GM19397 (cell line): ENCODE measurements at regions not wholly inside any gene's neighbourhood (a gene's known extent, or its start where the extent isn't known, plus 50 kb on each side); places are given as distances from the start of the nearest gene placed in this dataset.
"Not testable (repeated sequence)": the region's sequence is repeated elsewhere in the genome, so short reads cannot be mapped to it uniquely, and the experiment has no call there.

Experiments
- ATAC-seq: cut with Tn5 transposase; IDR thresholded peaks from one replicate; pipeline ENCODE4 v1.9.1; 2021; ENCODE audit warnings: mild to moderate bottlenecking, moderate library complexity; ENCODE audit not compliant: unreplicated experiment

DNA sequence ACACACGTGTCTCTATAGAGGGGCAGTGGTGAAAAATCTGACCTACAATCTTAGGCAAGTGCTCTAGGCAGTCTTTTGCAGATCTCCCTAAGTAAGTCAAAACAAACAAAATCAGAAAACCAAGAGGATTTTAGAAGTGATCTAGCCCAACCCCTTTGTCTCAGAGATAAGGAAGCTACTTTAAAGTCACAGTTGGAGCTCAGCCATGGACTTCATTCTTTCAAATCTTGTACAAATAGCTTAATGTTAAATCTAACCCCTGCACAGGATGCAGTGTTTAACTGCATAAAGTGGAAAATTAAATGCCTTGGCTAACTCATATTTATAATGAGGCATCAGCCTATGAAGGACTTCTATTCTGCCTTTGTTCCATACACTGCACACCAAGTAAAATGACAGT, 135.1 kb upstream of the RFX3 start:
- ATAC-seq = no peak

DNA sequence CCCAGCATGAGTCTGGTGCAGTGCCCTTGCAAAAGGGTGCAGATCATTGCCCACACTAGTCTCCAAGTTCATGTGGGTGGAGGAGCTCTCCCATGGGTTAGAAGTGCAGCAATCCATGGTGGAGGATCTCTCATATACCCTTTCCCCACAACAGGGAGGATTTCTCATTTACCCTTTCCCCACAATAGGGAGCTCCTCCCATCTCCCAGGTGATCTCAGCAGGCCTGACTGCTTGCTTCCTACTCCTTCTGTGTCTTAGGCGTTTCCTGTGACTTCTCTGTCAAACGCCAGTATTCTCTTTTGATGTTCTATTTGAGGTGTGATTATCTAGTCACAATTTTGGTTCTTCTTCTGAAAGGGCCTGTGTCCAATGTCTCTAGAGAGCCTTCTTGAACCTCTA, 133.8 kb upstream of the RFX3 start:
- ATAC-seq = no peak

DNA sequence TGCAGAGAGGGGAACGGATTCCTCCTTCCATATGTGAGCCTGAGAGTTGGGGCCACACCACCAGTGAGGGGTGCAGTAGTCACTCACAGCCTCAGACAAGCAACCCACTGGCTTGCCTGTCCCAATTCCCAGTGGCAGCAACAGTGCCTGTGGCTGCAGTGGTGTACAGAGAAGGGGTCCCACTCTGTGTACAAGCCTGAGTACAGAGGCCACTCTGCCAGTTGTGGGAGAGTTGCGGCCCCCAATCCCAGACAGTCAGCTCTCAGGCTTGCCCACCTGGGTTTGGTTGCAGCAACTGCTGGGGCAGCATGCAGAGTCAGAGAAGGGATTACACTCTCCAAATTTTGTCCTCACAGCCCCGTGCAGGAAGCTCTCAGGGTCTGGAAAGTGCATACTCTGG, 133.2 kb upstream of the RFX3 start:
- ATAC-seq = no peak

DNA sequence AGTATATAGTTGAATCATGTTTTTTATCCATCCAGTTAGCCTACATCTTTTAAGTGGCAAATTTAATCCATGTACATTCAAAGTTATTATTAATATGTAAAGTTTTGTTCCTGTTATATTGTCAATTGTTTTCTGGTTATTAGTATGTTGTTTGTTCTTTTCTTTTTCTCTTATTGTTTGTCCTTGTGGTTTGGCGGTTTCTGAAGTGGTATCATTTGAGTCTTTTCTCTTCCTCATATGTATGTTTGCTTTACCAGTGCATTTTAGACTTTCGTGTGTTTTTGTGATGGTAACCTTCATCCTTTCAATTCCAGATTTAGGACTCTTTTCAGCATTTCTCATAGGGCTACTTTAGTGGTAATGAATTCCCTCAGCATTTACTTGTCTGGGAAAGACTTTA, 130.4 kb upstream of the RFX3 start:
- no peak for ATAC-seq

DNA sequence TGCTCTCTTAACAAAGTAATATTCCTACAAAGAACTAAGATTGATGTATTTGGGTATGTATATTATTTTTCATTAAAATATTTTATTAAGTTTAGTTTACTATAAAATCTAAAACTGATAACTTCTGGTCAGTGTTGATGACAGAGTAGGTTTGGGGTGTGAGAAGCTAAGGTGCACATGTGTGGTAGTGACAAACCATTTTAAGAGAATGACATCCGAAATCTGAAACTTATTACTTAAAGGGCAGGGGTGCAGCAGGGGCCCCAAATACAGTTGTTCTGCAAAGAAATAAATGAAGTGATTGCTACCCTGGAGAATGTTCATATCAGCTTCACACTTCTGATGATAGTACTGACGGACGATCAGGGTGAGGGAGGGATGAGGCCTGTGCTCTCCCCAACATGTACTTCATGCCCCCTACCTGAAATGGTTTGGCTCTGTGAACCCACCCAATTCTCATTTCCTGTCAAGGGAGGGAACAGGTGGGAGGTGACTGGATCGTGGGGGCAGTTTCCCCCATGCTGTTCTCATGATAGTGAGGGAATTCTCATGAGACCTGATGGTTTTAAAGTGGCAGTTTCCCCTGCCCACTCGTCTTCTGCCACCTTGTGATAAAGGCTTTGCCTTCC, 125.3 kb upstream of the RFX3 start:
- no peak for ATAC-seq

DNA sequence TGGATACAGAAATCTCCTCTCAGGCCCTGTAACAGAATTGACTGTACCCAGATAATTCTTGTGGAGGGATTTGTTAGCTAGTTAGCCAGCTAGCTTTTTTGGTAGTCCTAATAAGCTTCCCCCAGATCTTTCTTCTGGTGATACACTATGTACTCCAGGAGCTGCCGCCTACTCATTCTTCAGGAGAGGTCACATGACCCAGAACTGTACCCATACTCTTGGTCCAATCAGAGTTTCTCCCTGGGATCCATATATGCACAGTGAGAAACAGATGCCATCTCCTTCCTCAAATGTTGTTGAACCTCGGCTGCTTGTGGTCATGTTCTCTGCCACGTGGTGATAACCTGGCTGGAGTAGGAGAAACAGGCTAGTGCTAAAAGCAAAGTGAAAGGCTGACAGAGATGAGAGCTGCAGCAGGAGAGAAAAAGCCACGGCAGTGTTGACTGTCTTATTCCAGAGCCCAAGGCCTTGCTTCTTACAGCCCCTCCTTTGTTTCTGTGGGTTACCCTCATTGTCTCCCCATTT, 123.0 kb upstream of the RFX3 start:
- ATAC-seq = no peak

DNA sequence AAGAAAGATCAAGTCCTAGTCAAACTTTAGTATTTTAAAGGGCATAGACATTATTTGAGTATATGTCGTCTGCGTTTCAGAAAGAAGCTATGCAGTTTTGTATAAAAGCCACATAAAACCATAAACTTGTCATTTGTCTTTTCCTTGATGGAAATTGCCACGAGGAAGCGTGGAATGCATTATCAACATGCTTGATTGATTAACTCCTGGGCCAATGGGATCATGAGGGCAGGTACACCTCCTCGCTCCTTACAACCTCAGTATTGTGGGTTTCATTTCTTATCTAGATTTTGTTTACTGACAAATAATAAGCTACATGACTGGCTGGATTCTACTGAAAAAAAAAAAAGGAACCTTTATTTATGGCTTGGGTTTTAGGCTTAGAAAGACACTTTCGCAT, 122.5 kb upstream of the RFX3 start:
- no peak for ATAC-seq

DNA sequence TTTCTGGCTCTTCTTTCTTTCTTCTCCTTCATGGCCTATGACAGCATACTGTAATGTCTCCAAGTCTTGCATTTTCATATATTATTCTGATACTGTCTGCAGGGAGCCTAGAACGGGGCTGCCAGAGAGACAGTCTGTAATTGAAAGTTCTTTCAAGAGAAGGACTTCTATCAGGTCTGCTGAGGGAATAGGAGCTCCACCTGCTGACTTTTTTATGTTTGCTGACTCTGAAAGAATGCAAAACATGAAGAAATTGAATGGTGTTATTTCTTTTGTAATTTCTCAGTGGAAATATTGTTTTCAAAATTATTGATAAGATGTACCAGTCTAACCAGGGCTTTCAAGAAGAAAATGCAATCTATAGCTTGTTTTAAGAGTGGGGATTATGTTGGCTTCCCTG, 121.9 kb upstream of the RFX3 start:
- ATAC-seq = no peak

DNA sequence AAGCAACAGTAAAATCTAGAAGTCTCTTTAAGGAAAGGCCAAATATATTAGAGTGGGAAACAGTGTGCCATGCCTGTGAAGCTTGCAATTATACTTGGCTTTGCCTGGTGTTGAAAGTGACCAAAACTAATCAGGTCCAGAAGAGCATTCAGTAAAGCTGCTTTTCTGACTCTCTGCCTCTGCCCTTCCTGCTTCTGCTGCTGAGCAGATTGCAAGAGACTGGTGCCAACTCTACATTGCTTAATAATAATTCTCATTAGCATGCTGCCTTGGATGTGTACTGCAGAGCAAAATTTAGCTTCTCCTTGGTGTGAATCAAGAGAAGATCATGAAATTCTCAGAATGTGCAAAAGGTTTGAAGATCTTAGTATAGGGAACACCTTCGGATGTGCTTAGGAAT, 120.4 kb upstream of the RFX3 start:
- ATAC-seq = no peak

DNA sequence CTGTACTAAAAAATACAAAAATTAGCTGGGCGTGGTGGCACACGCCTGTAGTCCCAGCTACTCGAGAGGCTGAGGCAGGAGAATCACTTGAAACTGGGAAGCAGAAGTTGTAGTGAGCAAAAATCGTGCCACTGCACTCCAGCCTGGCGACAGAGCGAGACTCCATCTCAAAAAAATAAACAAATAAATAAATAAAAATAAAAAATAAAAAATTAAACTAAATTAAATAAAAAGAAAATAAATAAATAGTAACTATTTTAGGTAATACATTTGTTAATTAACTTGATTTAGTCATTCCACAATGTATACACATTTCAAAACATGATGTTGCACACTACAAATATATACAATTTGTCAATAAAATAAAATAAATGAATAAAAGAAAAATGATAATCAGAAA, 116.3 kb upstream of the RFX3 start:
- ATAC-seq = not testable (repeated sequence)

DNA sequence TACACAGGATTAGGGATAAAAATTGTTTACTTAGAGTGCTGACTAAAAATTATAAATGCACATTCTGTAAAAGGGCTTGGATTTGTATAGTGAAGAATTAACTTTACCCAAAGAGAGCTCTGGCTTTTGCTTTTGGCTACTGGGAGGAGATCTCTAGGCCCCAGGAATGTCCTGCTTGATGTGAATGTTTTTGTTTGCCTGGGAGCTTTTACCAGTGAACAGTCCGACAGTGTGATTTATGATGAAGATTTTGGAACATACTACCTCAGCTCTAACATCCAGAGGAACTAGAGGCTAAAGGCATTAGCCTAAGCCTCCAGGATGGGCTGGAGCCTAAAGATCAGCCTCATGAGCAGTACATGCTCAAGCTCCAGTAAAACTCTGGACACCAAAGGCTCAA, 103.7 kb upstream of the RFX3 start:
- no peak for ATAC-seq

DNA sequence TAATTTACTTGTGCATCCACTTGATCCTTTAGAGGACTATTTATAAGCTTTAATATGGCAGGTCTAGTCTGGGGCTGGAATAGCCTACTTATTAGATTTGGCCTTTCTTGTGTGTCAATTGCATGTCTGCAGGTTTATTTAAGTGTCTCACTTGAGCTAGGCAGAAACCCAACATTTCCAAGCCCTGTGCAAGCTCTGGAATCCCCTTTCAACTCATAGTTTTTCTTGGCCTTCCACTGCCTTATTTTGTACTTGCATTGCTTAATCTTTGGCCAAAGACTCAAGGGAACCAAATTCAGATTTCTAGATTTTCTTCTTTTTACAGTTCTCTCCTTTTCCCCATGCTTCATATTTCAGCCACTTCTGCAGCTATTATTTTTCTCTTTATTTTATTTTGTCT, 102.4 kb upstream of the RFX3 start:
- no peak for ATAC-seq

DNA sequence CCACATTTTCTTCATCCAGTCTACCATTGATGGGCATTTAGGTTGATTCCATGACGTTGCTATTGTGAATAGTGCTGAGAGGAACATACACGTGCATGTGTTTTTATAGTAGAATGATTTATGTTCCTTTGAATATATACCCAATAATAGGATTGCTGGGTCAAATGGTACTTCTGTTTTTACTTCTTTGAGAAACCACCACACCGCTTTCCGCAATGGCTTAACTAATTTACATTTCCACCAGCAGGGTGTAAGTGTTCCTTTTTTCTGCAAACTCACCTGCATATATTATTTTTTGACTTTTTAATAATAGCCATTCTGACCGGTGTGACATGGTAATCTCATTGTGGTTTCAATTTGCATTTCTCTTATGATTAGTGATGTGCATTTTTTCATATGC, 82.2 kb upstream of the RFX3 start:
- ATAC-seq = peak; percentile 89

DNA sequence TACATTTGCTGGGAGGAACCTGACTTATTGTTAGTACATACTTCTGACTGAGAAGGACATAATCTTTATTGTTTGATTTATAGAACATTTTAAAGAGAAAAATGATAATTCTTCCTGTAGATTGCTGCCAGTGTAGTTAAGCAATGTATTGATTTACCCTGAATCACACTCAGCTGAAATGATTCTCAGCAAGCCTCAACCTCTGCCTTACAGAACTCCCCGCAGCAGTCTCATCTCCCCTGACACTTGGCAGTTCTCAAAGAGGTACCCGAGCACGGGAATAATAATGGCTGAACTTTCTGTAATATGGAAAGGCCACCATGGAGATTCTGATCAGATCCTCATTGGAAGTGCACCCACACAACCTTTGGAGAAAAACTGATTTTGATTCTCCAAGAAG, 74.9 kb upstream of the RFX3 start:
- no peak for ATAC-seq

DNA sequence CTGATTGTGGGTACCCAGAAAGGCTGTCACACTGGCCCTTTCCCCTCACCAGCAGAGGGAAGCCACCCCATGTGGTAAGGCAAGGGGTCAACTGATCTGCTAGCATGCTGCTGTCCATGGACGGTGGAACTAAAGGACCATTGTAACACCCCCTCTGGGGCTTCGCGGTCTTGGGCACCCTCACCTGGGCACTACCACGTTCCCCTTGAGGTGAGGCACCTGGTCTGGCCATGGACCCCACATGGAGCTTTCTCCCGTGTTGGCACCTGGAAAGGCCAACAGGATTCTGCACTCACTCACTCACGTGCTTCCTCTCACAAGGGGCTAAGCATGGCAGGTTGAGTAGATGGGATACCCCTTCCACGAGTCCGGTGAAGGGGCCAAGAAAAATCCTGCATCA, 72.0 kb upstream of the RFX3 start:
- no peak for ATAC-seq

DNA sequence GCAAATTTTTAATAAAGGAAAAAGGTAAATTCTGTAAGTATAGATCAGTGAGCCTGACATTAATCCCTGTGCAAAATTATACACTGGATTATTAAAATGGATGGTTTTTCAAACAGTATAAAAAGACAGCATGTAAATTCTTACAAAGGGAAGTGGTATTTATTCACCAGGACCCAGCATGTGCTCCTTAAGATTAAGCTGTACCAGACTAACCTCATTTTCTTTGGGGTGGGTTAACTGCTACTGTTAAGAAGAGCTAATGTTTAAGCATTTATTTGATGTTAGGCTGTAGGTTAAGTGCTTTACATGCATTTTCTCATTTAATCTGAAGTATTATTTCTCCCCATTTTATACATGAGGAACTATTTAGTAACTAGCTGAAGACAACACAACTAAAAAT, 60.3 kb upstream of the RFX3 start:
- ATAC-seq = no peak

DNA sequence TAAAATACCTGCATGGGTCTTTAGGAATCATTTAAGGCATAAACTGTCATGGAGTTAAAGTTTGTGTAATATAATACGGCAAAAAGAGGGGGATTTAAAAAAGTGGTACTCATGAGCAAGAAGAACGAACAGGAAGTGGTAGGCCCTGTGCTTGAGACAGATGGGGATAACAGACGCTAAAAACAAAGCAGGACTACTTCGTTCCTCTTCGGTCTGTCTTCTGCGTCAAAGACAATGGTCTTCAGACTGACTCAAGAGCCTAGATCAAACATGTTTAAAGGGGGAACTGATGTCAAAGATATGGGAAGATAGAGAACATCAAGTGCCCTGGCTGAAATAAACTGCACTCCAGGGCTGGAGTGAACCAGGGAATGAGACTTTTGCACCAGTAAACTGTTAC, 59.8 kb upstream of the RFX3 start:
- ATAC-seq = no peak

DNA sequence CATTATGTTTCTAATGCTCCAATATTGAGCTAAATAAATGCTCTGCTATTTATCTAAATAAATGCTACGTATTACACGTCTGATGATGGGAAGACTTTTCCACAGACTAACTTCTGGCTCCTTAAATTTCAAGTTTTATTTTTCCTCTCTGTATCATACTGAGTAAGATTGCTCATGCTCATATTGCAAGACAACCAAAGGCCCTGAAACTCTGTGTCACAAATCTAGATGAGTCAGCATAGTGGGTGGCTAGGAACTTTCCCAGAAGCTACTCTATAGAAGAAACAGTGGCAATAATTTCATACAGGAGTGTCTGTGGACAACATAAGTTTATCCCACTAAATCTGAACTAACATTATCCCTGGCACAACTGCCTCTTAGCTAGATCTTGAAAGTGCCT, 53.0 kb upstream of the RFX3 start:
- ATAC-seq = no peak

DNA sequence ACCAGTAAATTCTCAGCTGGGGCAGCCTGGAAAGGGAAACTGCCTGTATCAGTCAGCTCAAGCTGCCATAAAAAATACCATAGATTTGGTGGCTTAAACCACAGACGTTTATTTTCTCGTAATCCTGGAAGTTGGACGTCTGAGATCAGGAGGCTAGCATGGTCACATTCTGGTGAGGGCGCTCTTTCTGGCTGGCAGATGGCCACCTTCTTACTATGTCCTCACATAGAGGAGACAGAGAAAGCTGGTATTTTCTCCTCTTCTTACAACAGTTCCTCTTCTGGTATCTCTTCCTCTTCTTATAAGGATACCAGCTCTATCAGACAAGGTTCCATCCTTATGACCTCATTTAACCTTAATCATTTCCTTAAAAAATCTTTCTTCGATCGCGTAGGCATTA, 50.5 kb upstream of the RFX3 start:
- ATAC-seq = no peak

DNA sequence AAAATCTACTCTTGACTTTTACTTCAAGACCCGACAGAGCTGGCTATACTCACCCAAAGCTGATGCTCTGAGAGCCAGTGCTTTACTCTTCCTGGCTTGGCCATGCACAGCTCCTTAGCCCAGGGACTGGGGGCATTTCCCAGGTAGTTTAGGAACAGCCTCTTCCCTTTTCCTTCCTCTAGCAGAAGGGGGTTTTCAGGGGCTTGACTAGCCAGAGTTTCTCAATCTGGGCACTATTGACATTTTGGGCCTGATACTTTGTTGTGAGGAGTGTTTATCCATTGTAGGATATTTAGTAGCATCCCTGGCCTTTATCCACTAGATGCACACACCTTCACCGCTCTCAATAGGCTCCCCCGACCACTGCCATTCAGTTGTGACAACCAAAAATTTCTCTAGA, 50.0 kb upstream of the RFX3 start:
- ATAC-seq = no peak
